ENCODE measurements at regions not wholly inside any gene's neighbourhood (a gene's known extent, or its start where the extent isn't known, plus 50 kb on each side); places are given as distances from the start of the nearest gene placed in this dataset.
A peak's percentile ranks its signal among the peaks of the same experiment; 100 is the strongest.

DNA sequence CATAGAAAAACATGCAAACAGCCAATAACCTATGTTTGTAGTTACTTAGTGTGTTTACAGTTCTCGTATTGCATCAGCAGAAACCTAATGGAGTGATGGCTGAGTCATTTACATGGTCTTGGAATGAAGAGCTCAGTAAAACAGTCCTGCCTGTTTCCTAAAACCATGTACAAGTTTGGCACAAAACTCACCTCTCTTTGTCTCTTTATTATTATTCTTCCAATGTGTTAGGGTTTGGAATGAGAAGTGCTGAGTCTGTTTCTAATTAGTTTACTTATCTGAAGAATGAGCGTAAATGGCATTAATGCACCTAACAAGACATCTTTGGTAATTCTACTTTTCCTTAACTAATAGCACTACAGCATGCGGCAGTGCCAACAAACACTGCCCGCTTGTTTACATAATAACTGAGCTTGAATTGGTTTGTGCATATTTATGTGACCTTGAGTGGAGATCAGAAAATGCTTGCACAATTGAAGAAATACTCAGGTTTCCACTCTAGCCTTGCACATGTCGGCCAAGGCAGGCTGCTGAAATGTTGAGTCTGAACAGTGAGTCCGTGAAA is 385.4 kb upstream of the SEMA6D start:
- peaks cover 10% of the 10 kb centered on the region for H3K4me1 ChIP-seq
- H3K9me3 ChIP-seq: no peaks in the 10 kb centered on the region
- intact Hi-C loops (cut with DNase I): no loop called here
- TF ChIP-seq, protein P1, sequence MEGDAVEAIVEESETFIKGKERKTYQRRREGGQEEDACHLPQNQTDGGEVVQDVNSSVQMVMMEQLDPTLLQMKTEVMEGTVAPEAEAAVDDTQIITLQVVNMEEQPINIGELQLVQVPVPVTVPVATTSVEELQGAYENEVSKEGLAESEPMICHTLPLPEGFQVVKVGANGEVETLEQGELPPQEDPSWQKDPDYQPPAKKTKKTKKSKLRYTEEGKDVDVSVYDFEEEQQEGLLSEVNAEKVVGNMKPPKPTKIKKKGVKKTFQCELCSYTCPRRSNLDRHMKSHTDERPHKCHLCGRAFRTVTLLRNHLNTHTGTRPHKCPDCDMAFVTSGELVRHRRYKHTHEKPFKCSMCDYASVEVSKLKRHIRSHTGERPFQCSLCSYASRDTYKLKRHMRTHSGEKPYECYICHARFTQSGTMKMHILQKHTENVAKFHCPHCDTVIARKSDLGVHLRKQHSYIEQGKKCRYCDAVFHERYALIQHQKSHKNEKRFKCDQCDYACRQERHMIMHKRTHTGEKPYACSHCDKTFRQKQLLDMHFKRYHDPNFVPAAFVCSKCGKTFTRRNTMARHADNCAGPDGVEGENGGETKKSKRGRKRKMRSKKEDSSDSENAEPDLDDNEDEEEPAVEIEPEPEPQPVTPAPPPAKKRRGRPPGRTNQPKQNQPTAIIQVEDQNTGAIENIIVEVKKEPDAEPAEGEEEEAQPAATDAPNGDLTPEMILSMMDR (IDR thresholded peaks at IDR 0.05): no peak
- no peaks in the 10 kb centered on the region for H3K27me3 ChIP-seq (ENCODE audit: low read depth)
- peak overlapping the region; percentile 32 for H3K27ac ChIP-seq
- H3K36me3 ChIP-seq: no peaks in the 10 kb centered on the region
- ATAC-seq: peak; percentile 85 to 87
- DNase-seq: peak; percentile 48
- no peak overlapping the region for H3K4me3 ChIP-seq

DNA sequence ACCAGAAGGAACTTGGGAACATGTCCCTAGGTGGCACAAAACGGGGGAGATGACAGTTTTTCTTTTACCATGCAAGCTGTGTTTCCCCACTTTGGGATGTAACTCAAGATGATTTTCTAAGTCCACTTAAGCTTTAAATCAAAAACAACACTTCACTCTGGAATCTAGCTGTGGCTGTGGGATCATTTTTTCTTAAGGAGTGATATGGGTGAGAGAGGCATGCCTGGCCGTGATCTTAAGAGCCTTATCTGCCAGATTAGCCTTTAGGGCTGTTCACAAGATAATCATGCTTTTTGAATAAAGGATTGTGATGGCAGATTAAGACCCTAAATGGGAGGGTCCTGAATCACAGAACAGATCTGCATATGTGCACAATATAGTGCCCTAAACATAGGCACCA is 384.8 kb upstream of the SEMA6D start:
- Histone ChIP-seq H3K27me3 (ENCODE audit: low read depth) (no peaks in the 10 kb centered on the region), H3K4me3 (no peak overlapping the region), H3K9me3 (no peaks in the 10 kb centered on the region), H3K4me1 (peaks cover 10% of the 10 kb centered on the region), H3K36me3 (no peaks in the 10 kb centered on the region), H3K27ac (peak overlapping the region; percentile 32)
- ATAC-seq: peak; percentile 16 to 50
- intact Hi-C loops (cut with DNase I): no loop called here
- DNase-seq: no peak
- TF ChIP-seq, protein P1 (IDR thresholded peaks at IDR 0.05): no peak

DNA sequence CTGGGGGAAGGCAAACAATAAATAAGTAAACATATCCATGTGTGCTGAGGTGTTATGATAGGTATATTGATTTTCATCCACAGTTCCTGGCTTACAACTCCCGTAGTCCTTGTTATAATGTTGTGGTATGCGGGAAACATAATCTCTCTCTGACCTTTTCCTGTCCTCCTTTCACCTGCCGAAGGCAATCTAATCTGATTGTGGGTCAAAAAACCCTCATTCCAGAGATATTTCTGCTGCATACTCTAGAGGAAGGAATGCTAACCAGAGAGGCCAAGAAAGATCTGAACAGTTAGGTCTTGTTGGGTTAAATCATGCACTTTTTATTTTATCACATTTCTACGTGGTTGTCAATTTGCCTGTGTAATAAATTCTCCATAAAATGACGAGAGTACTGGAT is 383.6 kb upstream of the SEMA6D start:
- TF ChIP-seq, protein P1 (IDR thresholded peaks at IDR 0.05): no peak
- peaks cover 10% of the 10 kb centered on the region for H3K4me1 ChIP-seq
- intact Hi-C loops (cut with DNase I): no loop called here
- no peak overlapping the region for H3K27ac ChIP-seq
- DNase-seq (no peak), ATAC-seq (no peak)
- H3K27me3 ChIP-seq (ENCODE audit: low read depth): no peaks in the 10 kb centered on the region
- no peak overlapping the region for H3K4me3 ChIP-seq
- H3K9me3 ChIP-seq: no peaks in the 10 kb centered on the region
- no peaks in the 10 kb centered on the region for H3K36me3 ChIP-seq

DNA sequence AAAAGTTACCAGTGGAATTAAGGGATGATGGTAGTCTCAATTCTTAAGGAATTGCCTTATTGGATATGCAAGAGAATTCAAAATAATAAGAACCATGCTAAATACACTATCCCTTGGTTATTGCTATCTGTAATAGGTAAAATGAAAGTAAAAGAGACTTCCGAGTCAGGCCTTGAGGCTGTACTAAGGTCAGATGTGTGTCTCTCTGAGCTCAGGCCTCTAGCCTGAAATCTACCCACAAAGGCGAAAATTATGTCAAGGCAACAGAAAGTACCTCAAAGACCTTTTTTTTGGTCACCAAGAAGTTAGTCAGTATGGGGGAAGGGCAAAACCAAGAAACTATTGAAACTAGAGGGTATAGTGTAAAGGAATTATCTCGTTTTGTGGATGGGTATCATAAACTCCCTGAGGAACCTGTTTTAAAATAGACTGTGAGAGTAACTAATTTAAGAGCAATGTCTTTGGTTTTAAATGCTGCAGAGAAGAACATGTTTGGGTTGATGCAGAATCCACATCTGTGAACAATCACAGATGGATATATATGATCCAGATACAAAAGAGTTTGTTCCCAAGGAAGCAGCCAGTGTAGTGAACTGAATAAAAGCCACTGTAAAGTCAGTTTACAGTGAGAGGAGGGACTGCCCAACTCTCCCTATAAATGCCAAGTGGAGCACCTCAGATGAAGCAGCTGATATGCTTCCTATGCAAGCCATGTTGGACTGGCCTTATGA is 382.3 kb upstream of the SEMA6D start:
- no peak overlapping the region for H3K27ac ChIP-seq
- DNase-seq: no peak
- ATAC-seq: no peak
- peaks cover 10% of the 10 kb centered on the region for H3K4me1 ChIP-seq
- H3K9me3 ChIP-seq: no peaks in the 10 kb centered on the region
- intact Hi-C loops (cut with DNase I): no loop called here
- TF ChIP-seq, protein P1 (IDR thresholded peaks at IDR 0.05): no peak
- no peak overlapping the region for H3K4me3 ChIP-seq
- no peaks in the 10 kb centered on the region for H3K36me3 ChIP-seq
- H3K27me3 ChIP-seq (ENCODE audit: low read depth): no peaks in the 10 kb centered on the region

DNA sequence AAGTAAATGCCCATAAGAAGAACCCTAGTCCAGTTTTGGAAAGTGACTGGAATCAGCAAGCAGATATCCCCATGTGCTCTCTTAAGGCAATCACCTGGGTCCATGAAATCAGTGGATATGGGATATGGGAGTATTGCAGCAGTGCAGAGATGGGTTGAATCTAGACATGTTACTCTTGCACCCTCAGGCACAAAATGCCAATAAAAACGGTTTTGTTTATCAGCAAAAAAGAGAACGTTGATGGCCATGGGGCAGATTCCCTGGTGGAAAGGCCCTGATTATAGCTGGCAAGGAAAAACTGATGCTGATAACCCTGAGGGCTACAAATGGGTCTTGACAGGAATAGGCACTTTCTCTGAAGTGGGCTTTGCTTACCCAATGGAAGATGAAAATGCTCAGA is 380.2 kb upstream of the SEMA6D start:
- DNase-seq (no peak), ATAC-seq (no peak)
- Histone ChIP-seq H3K36me3 (no peaks in the 10 kb centered on the region), H3K27me3 (ENCODE audit: low read depth) (no peaks in the 10 kb centered on the region), H3K9me3 (no peaks in the 10 kb centered on the region), H3K4me3 (no peak overlapping the region), H3K27ac (no peak overlapping the region), H3K4me1 (peaks cover 10% of the 10 kb centered on the region)
- intact Hi-C loops (cut with DNase I): no loop called here
- TF ChIP-seq, protein P1 (IDR thresholded peaks at IDR 0.05): no peak

Measured in lower lobe of right lung (tissue), 2 donors.